Stomach (tissue), 4 donors: ENCODE measurements at regions not wholly inside any gene's neighbourhood (a gene's known extent, or its start where the extent isn't known, plus 50 kb on each side); places are given as distances from the start of the nearest gene placed in this dataset.

Experiments
- CTCF ChIP-seq, 7 experiments: fragments of 450-650 bp in 4 of 7; fragments of 200-600 bp in 3 of 7; sonication (generic) in 3 of 7; IDR thresholded peaks; one replicate each; pipeline ENCODE4 v1.5.1; 2016 to 2019; ENCODE audit warnings: antibody characterized with exemption in 7 of 7, control low read depth in 2 of 7, mild to moderate bottlenecking in 1 of 7
- EP300 ChIP-seq: sonication (generic); formaldehyde crosslinking; IDR thresholded peaks from one replicate; pipeline ENCODE4 v1.6.1; 2017; ENCODE audit warnings: antibody characterized with exemption
- POLR2A ChIP-seq, 4 donors: fragments of 450-650 bp; IDR thresholded peaks; one replicate each; pipeline ENCODE4 v1.6.1; 2016; ENCODE audit warnings: antibody characterized with exemption in 4 of 4, control low read depth in 2 of 4, mild to moderate bottlenecking in 1 of 4, moderate library complexity in 1 of 4
- POLR2AphosphoS5 ChIP-seq, 3 donors: sonication (generic); formaldehyde crosslinking; IDR thresholded peaks; one replicate each; pipeline ENCODE4 v1.6.1; 2016; ENCODE audit warnings: antibody characterized with exemption in 3 of 3

GRCh38 chr14:103239751-103240150 is 94.3 kb upstream of the EIF5 start:
- TF ChIP-seq POLR2AphosphoS5 (IDR thresholded peaks at IDR 0.05) (no peak), CTCF (IDR thresholded peaks at IDR 0.05) (no peak), POLR2A (IDR thresholded peaks at IDR 0.05) (no peak), EP300 (no peak)
